ENCODE measurements at regions not wholly inside any gene's neighbourhood (a gene's known extent, or its start where the extent isn't known, plus 50 kb on each side); places are given as distances from the start of the nearest gene placed in this dataset.

DNA sequence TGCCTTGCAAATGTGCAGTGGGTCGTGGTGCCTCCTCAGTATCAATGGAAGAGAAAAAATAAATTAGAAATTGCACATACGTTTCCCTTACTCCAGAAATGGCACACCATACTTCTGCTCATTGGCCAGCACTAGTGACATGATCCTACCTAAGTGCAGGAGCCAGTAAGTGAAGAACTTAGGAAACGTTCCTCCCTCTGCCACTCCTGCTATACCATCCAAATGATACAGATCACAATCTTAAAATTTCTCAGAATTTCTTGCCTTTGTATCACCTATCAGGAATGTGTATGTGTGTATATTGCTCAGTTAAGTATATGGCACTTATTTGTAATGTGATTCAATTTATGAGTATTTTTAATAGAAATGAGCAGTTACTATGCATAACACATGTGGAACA, 237.0 kb upstream of the UBE2E3 start:
- TF ChIP-seq, protein P1, sequence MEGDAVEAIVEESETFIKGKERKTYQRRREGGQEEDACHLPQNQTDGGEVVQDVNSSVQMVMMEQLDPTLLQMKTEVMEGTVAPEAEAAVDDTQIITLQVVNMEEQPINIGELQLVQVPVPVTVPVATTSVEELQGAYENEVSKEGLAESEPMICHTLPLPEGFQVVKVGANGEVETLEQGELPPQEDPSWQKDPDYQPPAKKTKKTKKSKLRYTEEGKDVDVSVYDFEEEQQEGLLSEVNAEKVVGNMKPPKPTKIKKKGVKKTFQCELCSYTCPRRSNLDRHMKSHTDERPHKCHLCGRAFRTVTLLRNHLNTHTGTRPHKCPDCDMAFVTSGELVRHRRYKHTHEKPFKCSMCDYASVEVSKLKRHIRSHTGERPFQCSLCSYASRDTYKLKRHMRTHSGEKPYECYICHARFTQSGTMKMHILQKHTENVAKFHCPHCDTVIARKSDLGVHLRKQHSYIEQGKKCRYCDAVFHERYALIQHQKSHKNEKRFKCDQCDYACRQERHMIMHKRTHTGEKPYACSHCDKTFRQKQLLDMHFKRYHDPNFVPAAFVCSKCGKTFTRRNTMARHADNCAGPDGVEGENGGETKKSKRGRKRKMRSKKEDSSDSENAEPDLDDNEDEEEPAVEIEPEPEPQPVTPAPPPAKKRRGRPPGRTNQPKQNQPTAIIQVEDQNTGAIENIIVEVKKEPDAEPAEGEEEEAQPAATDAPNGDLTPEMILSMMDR (IDR thresholded peaks at IDR 0.05 in 8 of 11, conservative IDR thresholded peaks at IDR 0.05 in 3 of 11), result no peak
- TF ChIP-seq POLR2AphosphoS5 (IDR thresholded peaks at IDR 0.05), result no peak

All from spleen (tissue), 7 donors.